Progenitor cell of endocrine pancreas (in vitro differentiated cells): ENCODE measurements at regions not wholly inside any gene's neighbourhood (a gene's known extent, or its start where the extent isn't known, plus 50 kb on each side); places are given as distances from the start of the nearest gene placed in this dataset.

Experiments used
- DNase-seq: peaks from one replicate; pipeline ENCODE4 v3.0.0; 2021; ENCODE audit warnings: low spot score; ENCODE audit not compliant: unreplicated experiment
- H3K27ac Mint-ChIP-seq: 2 replicates; pipeline ENCODE4 v1.8.0; 2021; ENCODE audit warnings: mild to moderate bottlenecking, moderate library complexity, mixed read lengths
- H3K27me3 Mint-ChIP-seq: 2 replicates; pipeline ENCODE4 v1.8.0; 2021; ENCODE audit warnings: mixed read lengths
- H3K36me3 Mint-ChIP-seq: 2 replicates; pipeline ENCODE4 v1.8.0; 2022; ENCODE audit warnings: mixed read lengths; ENCODE audit not compliant: insufficient read depth
- H3K4me1 Mint-ChIP-seq: 2 replicates; pipeline ENCODE4 v1.8.0; 2021; ENCODE audit warnings: low read depth, mixed read lengths
- H3K4me3 Mint-ChIP-seq: 2 replicates; pipeline ENCODE4 v1.8.0; 2021; ENCODE audit warnings: low read depth, mild to moderate bottlenecking, moderate library complexity, mixed read lengths
- H3K9me3 Mint-ChIP-seq: 2 replicates; pipeline ENCODE4 v1.8.0; 2021; ENCODE audit warnings: low read depth, mixed read lengths
- TF ChIP-seq, protein P1 (sequence below): fragments of 200-600 bp; sonication (generic); IDR thresholded peaks from one replicate; pipeline ENCODE4 v1.5.0; 2021; ENCODE audit warnings: antibody characterized with exemption, mild to moderate bottlenecking; ENCODE audit not compliant: unreplicated experiment

DNA sequence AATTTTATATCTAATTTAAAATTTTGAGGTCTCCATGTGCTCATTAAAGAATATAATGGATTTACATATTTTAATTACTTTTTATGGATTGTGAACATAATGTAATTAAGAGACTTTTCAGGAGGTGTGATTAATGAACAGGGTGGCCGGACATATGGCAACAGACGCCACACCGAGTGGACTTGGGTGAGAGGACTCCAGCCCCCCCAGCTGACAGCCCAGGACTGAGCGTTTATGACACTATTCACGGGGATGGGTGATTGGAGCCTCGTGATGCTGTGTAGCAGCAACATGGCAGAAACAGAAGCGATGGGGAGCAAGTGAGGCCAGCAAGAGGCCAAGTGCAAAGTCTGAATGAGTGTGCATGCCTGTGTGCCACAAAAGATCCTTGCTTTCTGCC lies 1176.9 kb downstream of the TYW1 start:
- Mint-ChIP-seq H3K27ac (no peak overlapping the region), H3K9me3 (peaks cover 5% of the 10 kb centered on the region), H3K27me3 (peaks cover 2% of the 10 kb centered on the region), H3K4me1 (no peaks in the 10 kb centered on the region), H3K36me3 (no peaks in the 10 kb centered on the region), H3K4me3 (no peak overlapping the region)
- TF ChIP-seq, protein P1, sequence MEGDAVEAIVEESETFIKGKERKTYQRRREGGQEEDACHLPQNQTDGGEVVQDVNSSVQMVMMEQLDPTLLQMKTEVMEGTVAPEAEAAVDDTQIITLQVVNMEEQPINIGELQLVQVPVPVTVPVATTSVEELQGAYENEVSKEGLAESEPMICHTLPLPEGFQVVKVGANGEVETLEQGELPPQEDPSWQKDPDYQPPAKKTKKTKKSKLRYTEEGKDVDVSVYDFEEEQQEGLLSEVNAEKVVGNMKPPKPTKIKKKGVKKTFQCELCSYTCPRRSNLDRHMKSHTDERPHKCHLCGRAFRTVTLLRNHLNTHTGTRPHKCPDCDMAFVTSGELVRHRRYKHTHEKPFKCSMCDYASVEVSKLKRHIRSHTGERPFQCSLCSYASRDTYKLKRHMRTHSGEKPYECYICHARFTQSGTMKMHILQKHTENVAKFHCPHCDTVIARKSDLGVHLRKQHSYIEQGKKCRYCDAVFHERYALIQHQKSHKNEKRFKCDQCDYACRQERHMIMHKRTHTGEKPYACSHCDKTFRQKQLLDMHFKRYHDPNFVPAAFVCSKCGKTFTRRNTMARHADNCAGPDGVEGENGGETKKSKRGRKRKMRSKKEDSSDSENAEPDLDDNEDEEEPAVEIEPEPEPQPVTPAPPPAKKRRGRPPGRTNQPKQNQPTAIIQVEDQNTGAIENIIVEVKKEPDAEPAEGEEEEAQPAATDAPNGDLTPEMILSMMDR: no peak
- DNase-seq: no peak

DNA sequence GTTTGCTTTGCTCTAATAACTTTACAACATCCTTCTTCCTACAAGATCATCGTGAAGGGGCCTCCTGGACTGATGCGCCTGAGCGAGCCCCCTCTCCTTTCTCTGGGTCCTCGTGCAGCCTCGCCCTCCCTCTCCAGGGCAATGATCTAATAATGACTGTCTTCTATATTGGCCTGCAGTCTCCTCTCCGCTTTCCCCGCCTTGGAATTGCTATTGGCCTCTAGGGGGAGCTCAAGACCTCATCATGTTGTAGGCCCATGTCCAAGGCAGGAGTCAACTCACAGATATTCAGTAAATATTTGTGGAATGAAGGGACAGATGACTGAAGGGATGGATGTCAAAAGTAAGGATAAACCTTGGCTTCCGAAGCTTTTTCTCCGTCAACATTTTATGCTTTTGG lies 1180.3 kb downstream of the TYW1 start:
- H3K4me1 Mint-ChIP-seq: no peaks in the 10 kb centered on the region
- DNase-seq: peak; percentile 43
- TF ChIP-seq, protein P1: peak; percentile 85
- no peaks in the 10 kb centered on the region for H3K36me3 Mint-ChIP-seq
- H3K9me3 Mint-ChIP-seq: no peaks in the 10 kb centered on the region
- no peak overlapping the region for H3K27ac Mint-ChIP-seq
- no peak overlapping the region for H3K4me3 Mint-ChIP-seq
- peaks cover 7% of the 10 kb centered on the region for H3K27me3 Mint-ChIP-seq

GRCh38 chr7:68180761-68181160 lies 1184.1 kb downstream of the TYW1 start:
- no peaks in the 10 kb centered on the region for H3K4me1 Mint-ChIP-seq
- H3K9me3 Mint-ChIP-seq: peaks cover 4% of the 10 kb centered on the region
- peaks cover 7% of the 10 kb centered on the region for H3K27me3 Mint-ChIP-seq
- no peaks in the 10 kb centered on the region for H3K36me3 Mint-ChIP-seq
- H3K27ac Mint-ChIP-seq: no peak overlapping the region
- no peak for DNase-seq
- TF ChIP-seq, protein P1: no peak
- no peak overlapping the region for H3K4me3 Mint-ChIP-seq

DNA sequence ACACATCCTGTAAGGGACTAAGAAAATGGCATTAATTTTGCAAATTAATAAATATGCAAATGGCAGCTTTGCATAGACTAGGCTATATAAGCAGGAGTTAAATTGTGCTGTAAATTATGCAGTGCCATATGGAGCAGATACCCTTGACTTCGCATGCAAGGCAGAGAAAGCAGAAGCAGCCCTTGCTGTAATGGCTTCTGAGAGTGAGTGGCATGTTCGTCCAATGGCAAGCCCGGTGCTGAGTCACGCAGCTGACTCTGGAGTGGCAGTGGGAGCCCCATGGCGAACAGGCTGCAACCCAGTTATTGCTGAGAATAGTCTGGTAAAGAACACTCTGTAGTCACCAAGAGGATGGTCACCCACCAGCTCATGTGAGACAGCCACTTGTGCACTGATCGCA lies 1186.5 kb downstream of the TYW1 start:
- Mint-ChIP-seq H3K4me3 (no peak overlapping the region), H3K27me3 (peaks cover 4% of the 10 kb centered on the region), H3K36me3 (no peaks in the 10 kb centered on the region), H3K4me1 (no peaks in the 10 kb centered on the region), H3K9me3 (peaks cover 4% of the 10 kb centered on the region), H3K27ac (no peak overlapping the region)
- TF ChIP-seq, protein P1: no peak
- DNase-seq: no peak

- Mint-ChIP-seq H3K27ac (peak overlapping the region; percentile 78), H3K4me1 (no peaks in the 10 kb centered on the region), H3K27me3 (peaks cover under 1% of the 10 kb centered on the region), H3K9me3 (peaks cover 4% of the 10 kb centered on the region), H3K36me3 (no peaks in the 10 kb centered on the region), H3K4me3 (no peak overlapping the region)
- TF ChIP-seq, protein P1: no peak
- DNase-seq: no peak
These were observed 1189.2 kb downstream of the TYW1 start for GRCh38 chr7:68185631-68186456.
